Spleen (tissue), 7 donors: ENCODE measurements at regions not wholly inside any gene's neighbourhood (a gene's known extent, or its start where the extent isn't known, plus 50 kb on each side); places are given as distances from the start of the nearest gene placed in this dataset.

Source experiments
- CTCF ChIP-seq, 11 experiments: fragments of 200-600 bp in 7 of 11; fragments of 450-650 bp in 4 of 11; sonication (generic) in 4 of 11; IDR thresholded peaks in 8 of 11; conservative IDR thresholded peaks in 3 of 11; 1 replicate in 7 of 11; 2 replicates in 4 of 11; pipeline versions ENCODE4 v1.4.0 to v1.8.0; 2016 to 2021; ENCODE audit warnings: antibody characterized with exemption in 11 of 11, inconsistent platforms in 4 of 11, mild to moderate bottlenecking in 1 of 11
- POLR2A ChIP-seq, 3 donors: fragments of 450-650 bp; IDR thresholded peaks; one replicate each; pipeline ENCODE4 v1.5.1; 2017; ENCODE audit warnings: antibody characterized with exemption in 3 of 3, mild to moderate bottlenecking in 1 of 3
- donor health status: DM: no; HTN: no; CAD: no; lungs with moderate emphysema.
- donor health status: DM: no; HTN: no; CAD: no.
- donor health status: DM: no; HTN: no; CAD: no.

GRCh38 chr16:50889746-50890145 lies 147.9 kb downstream of the CYLD start:
- TF ChIP-seq CTCF (IDR thresholded peaks at IDR 0.05 in 8 of 11, conservative IDR thresholded peaks at IDR 0.05 in 3 of 11) (no peak), POLR2A (IDR thresholded peaks at IDR 0.05) (no peak)
